Natural killer cell (primary cell): ENCODE measurements at regions not wholly inside any gene's neighbourhood (a gene's known extent, or its start where the extent isn't known, plus 50 kb on each side); places are given as distances from the start of the nearest gene placed in this dataset.

ENCODE experiments used
- ATAC-seq, 3 donors: fragments of 150-1000 bp in 2 of 3; fragments of 200-7000 bp in 1 of 3; cut with Tn5 transposase; 1 replicate in 1 of 3; 2 replicates in 2 of 3; pipeline ENCODE4 v1.10.0; 2021; ENCODE audit warnings: mild to moderate bottlenecking in 2 of 3, moderate library complexity in 2 of 3
- DNase-seq, 2 donors: peaks; one replicate each; pipeline versions ENCODE4 v3.0.0 to v3.0.0-alpha.2; 2013 to 2021; ENCODE audit warnings: mixed read lengths in 1 of 2
- H3K27ac ChIP-seq: one replicate; pipeline ENCODE4 v1.5.1; 2013; ENCODE audit warnings: mild to moderate bottlenecking, low read length
- H3K27me3 ChIP-seq: one replicate; pipeline ENCODE4 v1.6.1; 2013; ENCODE audit warnings: low read length; ENCODE audit not compliant: control insufficient read depth, insufficient read depth
- H3K36me3 ChIP-seq: one replicate; pipeline ENCODE4 v1.6.1; 2013; ENCODE audit warnings: low read length; ENCODE audit not compliant: control insufficient read depth, insufficient read depth
- H3K4me1 ChIP-seq: one replicate; pipeline ENCODE4 v1.6.1; 2013; ENCODE audit warnings: low read length; ENCODE audit not compliant: control insufficient read depth, insufficient read depth
- H3K4me3 ChIP-seq: one replicate; pipeline ENCODE4 v1.5.1; 2013; ENCODE audit warnings: low read length
- H3K9me3 ChIP-seq: one replicate; pipeline ENCODE4 v1.6.1; 2013; ENCODE audit warnings: low read length; ENCODE audit not compliant: control insufficient read depth, insufficient read depth
- H3K27ac Mint-ChIP-seq, 2 donors: one replicate each; pipeline ENCODE4 v1.8.0; 2022; ENCODE audit warnings: mild to moderate bottlenecking in 2 of 2, mixed read lengths in 2 of 2, moderate library complexity in 1 of 2
- H3K27me3 Mint-ChIP-seq, 2 donors: one replicate each; pipeline ENCODE4 v1.8.0; 2022; ENCODE audit warnings: low read depth in 2 of 2, mixed read lengths in 2 of 2
- H3K36me3 Mint-ChIP-seq: one replicate; pipeline ENCODE4 v1.8.0; 2022; ENCODE audit warnings: mixed read lengths
- H3K4me1 Mint-ChIP-seq, 2 donors: one replicate each; pipeline ENCODE4 v1.8.0; 2022; ENCODE audit warnings: mixed read lengths in 2 of 2
- H3K4me3 Mint-ChIP-seq: one replicate; pipeline ENCODE4 v1.8.0; 2022; ENCODE audit warnings: mild to moderate bottlenecking, moderate library complexity, mixed read lengths
- H3K9me3 Mint-ChIP-seq, 2 donors: one replicate each; pipeline ENCODE4 v1.8.0; 2022; ENCODE audit warnings: mixed read lengths in 2 of 2
- WGBS: methylation state at CpG from one replicate; pipeline ENCODE4 v1.1.7; 2013; ENCODE audit warnings: missing lambda C conversion rate; ENCODE audit not compliant: insufficient coverage; 5-methylcytosine and 5-hydroxymethylcytosine counted together
- intact Hi-C: fragments of 100-400 bp; cut with micrococcal nuclease; formaldehyde crosslinking; loops from one replicate; pipeline ENCODE4 v1.14.2; 2022
- TF ChIP-seq, protein P1 (sequence below): fragments of 200-600 bp; IDR thresholded peaks from one replicate; pipeline ENCODE4 v1.8.0; 2022; ENCODE audit warnings: antibody characterized with exemption

DNA sequence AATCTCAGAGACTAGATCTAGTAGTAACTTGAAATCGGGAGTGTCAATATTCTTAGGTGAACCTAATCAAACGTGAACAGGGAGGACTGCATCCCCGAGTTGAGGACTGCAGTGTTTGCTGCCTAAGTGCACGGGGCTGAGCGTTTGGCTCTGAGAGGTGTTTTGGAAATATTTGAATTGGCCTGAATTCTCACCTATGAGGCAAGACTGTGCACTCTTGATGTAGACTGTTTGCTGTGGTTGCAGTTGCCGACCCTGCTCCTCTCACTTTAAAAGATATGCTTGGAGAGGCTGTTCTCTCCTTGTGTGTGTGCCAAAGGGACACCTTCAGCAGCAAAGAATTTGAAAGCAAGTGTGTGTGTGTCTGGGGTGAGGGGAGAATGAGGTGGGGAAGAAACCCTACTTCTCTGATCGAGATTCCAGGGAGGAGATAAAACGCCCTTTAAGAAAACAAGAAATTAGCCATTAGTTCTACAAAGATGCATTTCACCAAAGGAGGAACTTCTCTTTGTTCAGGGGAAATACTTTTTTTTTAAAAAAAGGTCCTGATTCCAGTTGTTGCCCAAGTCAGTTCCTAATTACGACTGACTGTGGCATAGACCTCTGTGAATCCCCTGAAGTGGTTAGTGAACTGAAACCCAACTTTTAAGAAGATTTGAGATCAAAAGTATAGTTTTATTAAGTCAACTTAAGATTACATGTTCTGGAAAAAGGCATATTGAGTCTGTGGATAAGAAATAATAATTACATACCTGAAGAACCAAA, 106.6 kb downstream of the DYRK2 start:
- intact Hi-C loops = no loop called here
- Histone ChIP-seq H3K4me3 (no peak overlapping the region), H3K27ac (no peak overlapping the region), H3K36me3 (no peaks in the 10 kb centered on the region), H3K4me1 (no peaks in the 10 kb centered on the region), H3K27me3 (no peaks in the 10 kb centered on the region), H3K9me3 (no peaks in the 10 kb centered on the region)
- H3K27me3 Mint-ChIP-seq = peaks cover 2 to 13% of the 10 kb centered on the region in 2 donors
- WGBS = 65% methylated on average over 9 of the region's 9 CpGs
- no peaks in the 10 kb centered on the region for H3K4me1 Mint-ChIP-seq
- H3K9me3 Mint-ChIP-seq = no peaks in the 10 kb centered on the region
- no peaks in the 10 kb centered on the region for H3K36me3 Mint-ChIP-seq
- TF ChIP-seq, protein P1, sequence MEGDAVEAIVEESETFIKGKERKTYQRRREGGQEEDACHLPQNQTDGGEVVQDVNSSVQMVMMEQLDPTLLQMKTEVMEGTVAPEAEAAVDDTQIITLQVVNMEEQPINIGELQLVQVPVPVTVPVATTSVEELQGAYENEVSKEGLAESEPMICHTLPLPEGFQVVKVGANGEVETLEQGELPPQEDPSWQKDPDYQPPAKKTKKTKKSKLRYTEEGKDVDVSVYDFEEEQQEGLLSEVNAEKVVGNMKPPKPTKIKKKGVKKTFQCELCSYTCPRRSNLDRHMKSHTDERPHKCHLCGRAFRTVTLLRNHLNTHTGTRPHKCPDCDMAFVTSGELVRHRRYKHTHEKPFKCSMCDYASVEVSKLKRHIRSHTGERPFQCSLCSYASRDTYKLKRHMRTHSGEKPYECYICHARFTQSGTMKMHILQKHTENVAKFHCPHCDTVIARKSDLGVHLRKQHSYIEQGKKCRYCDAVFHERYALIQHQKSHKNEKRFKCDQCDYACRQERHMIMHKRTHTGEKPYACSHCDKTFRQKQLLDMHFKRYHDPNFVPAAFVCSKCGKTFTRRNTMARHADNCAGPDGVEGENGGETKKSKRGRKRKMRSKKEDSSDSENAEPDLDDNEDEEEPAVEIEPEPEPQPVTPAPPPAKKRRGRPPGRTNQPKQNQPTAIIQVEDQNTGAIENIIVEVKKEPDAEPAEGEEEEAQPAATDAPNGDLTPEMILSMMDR = no peak
- ATAC-seq (no peak), DNase-seq (no peak)
- no peak overlapping the region for H3K27ac Mint-ChIP-seq
- no peak overlapping the region for H3K4me3 Mint-ChIP-seq

DNA sequence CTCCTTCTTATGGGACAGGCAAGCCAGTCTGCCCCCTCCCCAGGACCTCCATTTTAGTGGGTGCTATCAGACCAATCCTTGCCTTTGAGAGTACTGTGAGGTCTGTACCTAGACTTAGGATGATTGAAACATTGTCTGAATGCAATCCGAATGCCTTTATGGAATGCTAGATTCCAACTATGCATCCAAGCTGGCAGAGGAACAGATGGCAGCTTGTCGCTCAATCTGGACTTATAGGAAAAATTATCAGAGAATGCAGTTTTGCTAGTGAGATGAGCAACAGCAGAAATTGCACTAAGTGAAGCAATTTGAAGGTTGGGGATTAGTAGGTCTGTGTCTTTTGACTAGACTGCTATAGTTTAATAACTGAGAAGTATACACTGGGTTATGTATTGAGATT, 109.1 kb downstream of the DYRK2 start:
- ATAC-seq (no peak), DNase-seq (no peak)
- TF ChIP-seq, protein P1 = no peak
- Mint-ChIP-seq H3K27ac (no peak overlapping the region), H3K9me3 (no peaks in the 10 kb centered on the region), H3K36me3 (no peaks in the 10 kb centered on the region), H3K4me3 (no peak overlapping the region), H3K27me3 (peaks cover 0 to 2% of the 10 kb centered on the region in 2 donors), H3K4me1 (no peaks in the 10 kb centered on the region)
- no peaks in the 10 kb centered on the region for H3K9me3 ChIP-seq
- no peaks in the 10 kb centered on the region for H3K27me3 ChIP-seq
- H3K4me1 ChIP-seq = no peaks in the 10 kb centered on the region
- WGBS = 95% methylated on average over 2 of the region's 2 CpGs
- H3K27ac ChIP-seq = no peak overlapping the region
- no peaks in the 10 kb centered on the region for H3K36me3 ChIP-seq
- no peak overlapping the region for H3K4me3 ChIP-seq
- intact Hi-C loops = no loop called here

DNA sequence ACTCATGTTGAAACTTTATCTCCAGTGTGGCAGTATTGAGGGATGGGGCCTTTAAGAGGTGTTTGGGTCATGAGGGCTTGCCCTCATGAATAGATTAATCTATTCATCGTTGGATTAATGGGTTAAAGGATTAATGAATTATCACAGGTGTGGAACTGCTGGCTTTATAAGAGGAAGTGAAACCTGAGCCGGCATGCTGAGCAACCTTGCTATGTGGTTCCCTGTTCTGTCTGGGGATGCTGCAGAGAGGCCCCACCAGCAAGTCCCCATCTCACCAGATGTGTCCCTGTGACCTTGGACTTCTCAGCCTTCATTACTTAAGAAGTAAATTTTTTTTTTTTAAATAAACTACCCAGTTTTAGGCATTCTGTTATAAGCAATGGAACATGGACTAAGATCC, 109.6 kb downstream of the DYRK2 start:
- H3K4me1 ChIP-seq = no peaks in the 10 kb centered on the region
- no peak overlapping the region for H3K4me3 ChIP-seq
- Mint-ChIP-seq H3K4me3 (no peak overlapping the region), H3K9me3 (no peaks in the 10 kb centered on the region), H3K4me1 (no peaks in the 10 kb centered on the region), H3K27me3 (peaks cover 0 to 2% of the 10 kb centered on the region in 2 donors), H3K36me3 (no peaks in the 10 kb centered on the region), H3K27ac (no peak overlapping the region)
- TF ChIP-seq, protein P1 = no peak
- WGBS = 28% methylated on average over 2 of the region's 2 CpGs
- H3K27ac ChIP-seq = no peak overlapping the region
- DNase-seq (no peak), ATAC-seq (no peak)
- no peaks in the 10 kb centered on the region for H3K36me3 ChIP-seq
- H3K9me3 ChIP-seq = no peaks in the 10 kb centered on the region
- intact Hi-C loops = no loop called here
- no peaks in the 10 kb centered on the region for H3K27me3 ChIP-seq

DNA sequence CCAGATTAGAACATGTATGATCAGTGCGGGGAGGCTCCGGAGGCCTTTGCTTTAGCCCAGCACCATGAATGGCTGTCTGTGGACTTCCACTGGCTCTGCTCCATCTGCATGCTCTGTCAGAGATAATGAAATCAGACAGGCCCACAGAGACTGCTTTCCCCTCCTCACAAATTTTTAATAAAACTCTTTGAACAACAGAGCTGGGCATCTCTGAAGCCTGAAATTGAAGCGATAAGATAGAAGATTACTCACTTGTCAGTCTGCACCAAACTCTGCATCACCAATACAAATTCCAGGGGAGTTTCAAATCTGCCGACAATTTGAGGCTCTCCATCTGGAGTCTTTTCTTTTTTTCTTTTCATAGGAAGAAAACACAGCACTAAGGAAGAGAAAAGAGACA, 110.0 kb downstream of the DYRK2 start:
- Mint-ChIP-seq H3K27me3 (peaks cover 0 to 2% of the 10 kb centered on the region in 2 donors), H3K36me3 (no peaks in the 10 kb centered on the region), H3K4me3 (no peak overlapping the region), H3K4me1 (no peaks in the 10 kb centered on the region), H3K9me3 (no peaks in the 10 kb centered on the region), H3K27ac (no peak overlapping the region)
- Histone ChIP-seq H3K27ac (no peak overlapping the region), H3K36me3 (no peaks in the 10 kb centered on the region), H3K4me1 (no peaks in the 10 kb centered on the region), H3K27me3 (no peaks in the 10 kb centered on the region), H3K9me3 (no peaks in the 10 kb centered on the region), H3K4me3 (no peak overlapping the region)
- ATAC-seq (no peak), DNase-seq (no peak)
- TF ChIP-seq, protein P1 = no peak
- intact Hi-C loops = no loop called here
- WGBS = 96% methylated on average over 4 of the region's 4 CpGs
